SK-N-MC (cell line): ENCODE measurements at regions not wholly inside any gene's neighbourhood (a gene's known extent, or its start where the extent isn't known, plus 50 kb on each side); places are given as distances from the start of the nearest gene placed in this dataset.
"Not testable (repeated sequence)": the region's sequence is repeated elsewhere in the genome, so short reads cannot be mapped to it uniquely, and the experiment has no call there.

ENCODE experiments used
- DNase-seq: peaks from one replicate; pipeline ENCODE4 v3.0.0-alpha.2; 2011; ENCODE audit warnings: low read depth, low spot score
- H3K27ac ChIP-seq: fragments of 200-600 bp; sonication (generic); 2 replicates; pipeline ENCODE4 v1.5.1; 2016; ENCODE audit warnings: mixed run types
- H3K36me3 ChIP-seq: fragments of 200-600 bp; sonication (generic); 2 replicates; pipeline ENCODE4 v1.6.1; 2017; ENCODE audit warnings: antibody characterized with exemption, low read length, mixed read lengths; ENCODE audit not compliant: insufficient read depth
- H3K4me3 ChIP-seq: fragments of 200-600 bp; sonication (generic); 2 replicates; pipeline ENCODE4 v1.5.1; 2016
- H3K9ac ChIP-seq: fragments of 200-600 bp; sonication (generic); 2 replicates; pipeline ENCODE4 v1.8.0; 2017; ENCODE audit warnings: mixed run types, mixed read lengths; ENCODE audit not compliant: insufficient read length
- H3K9me3 ChIP-seq: fragments of 200-600 bp; sonication (generic); 2 replicates; pipeline ENCODE4 v1.6.1; 2017; ENCODE audit warnings: low read depth, mild to moderate bottlenecking, antibody characterized with exemption, low read length, moderate library complexity, mixed read lengths
- EZH2 ChIP-seq: fragments of 200-600 bp; sonication (generic); IDR thresholded peaks from one replicate; pipeline ENCODE4 v1.6.1; 2017; ENCODE audit warnings: antibody characterized with exemption
- FOXP2 ChIP-seq: optimal IDR thresholded peaks from 2 replicates; pipeline ENCODE3; 2011; ENCODE audit warnings: mild to moderate bottlenecking, moderate library complexity; ENCODE audit not compliant: insufficient read depth; ENCODE audit errors: extremely low read length, control extremely low read depth
- POLR2AphosphoS5 ChIP-seq: IDR thresholded peaks from 2 replicates; pipeline ENCODE4 v1.6.1; 2012; ENCODE audit warnings: mild to moderate bottlenecking, low read depth, low read length, borderline replicate concordance

GRCh38 chr9:30349526-30350513 lies 2034.6 kb upstream of the ACO1 start:
- no peak overlapping the region for H3K9ac ChIP-seq
- H3K4me3 ChIP-seq: no peak overlapping the region
- TF ChIP-seq EZH2 (no peak), POLR2AphosphoS5 (no peak), FOXP2 (no peak)
- DNase-seq: no peak
- H3K9me3 ChIP-seq: no peaks in the 10 kb centered on the region
- no peaks in the 10 kb centered on the region for H3K36me3 ChIP-seq
- H3K27ac ChIP-seq: no peak overlapping the region

DNA sequence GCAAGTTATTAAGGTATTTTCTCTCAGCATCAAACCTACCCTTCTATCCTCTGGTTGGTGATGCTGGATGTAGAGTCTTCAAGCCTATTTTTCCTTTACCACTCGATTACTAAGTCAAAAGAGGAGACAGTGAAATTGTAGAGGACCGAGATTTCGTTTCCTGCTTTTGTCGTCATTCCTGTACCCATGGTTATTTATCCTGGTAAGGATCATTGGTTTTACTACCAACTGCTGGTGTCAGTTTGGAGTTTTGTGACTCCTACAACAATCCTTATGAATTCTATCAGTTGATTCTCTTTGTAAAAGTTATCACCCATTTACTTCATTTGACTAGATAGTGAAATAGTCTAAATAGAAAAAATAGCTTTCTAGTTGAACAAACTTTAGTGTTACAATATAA lies 2028.2 kb upstream of the ACO1 start:
- TF ChIP-seq POLR2AphosphoS5 (no peak), EZH2 (no peak), FOXP2 (no peak)

GRCh38 chr9:30362373-30362772 lies 2022.1 kb upstream of the ACO1 start:
- TF ChIP-seq EZH2: no peak
- H3K4me3 ChIP-seq: no peak overlapping the region
- no peaks in the 10 kb centered on the region for H3K9me3 ChIP-seq
- no peak for DNase-seq
- no peaks in the 10 kb centered on the region for H3K36me3 ChIP-seq
- no peak overlapping the region for H3K27ac ChIP-seq
- H3K9ac ChIP-seq: no peak overlapping the region

More for the DNA sequence above, 2028.2 kb upstream of the ACO1 start:
- no peaks in the 10 kb centered on the region for H3K9me3 ChIP-seq
- no peak overlapping the region for H3K27ac ChIP-seq
- H3K36me3 ChIP-seq: no peaks in the 10 kb centered on the region
- no peak for DNase-seq
- H3K4me3 ChIP-seq: no peak overlapping the region
- no peak overlapping the region for H3K9ac ChIP-seq

DNA sequence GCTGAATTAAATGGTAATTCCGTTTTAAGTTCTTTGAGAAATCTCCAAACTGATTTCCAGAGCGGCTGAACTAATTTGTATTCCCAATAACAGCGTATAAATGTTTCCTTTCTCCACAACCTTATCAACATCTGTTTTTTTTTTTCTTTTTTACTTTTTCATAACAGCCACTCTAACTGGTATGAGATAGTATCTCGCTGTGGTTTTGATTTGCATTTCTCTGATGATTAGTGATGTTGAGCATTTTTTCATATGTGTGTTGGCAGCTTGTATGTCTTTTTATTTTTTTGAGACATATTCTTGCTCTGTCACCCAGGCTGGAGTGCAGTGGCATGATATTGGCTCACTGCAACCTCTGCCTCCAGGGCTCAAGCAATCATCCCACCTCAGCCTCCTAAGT lies 2018.3 kb upstream of the ACO1 start:
- H3K9ac ChIP-seq, H3K9me3 ChIP-seq, H3K36me3 ChIP-seq, H3K27ac ChIP-seq: not testable (repeated sequence)
- peak overlapping the region; percentile 29; the same call in 1 of the 2 replicates for H3K4me3 ChIP-seq
- peak; percentile 26 for DNase-seq

GRCh38 chr9:30382271-30382670 lies 2002.2 kb upstream of the ACO1 start:
- Histone ChIP-seq H3K27ac (no peak overlapping the region), H3K9me3 (no peaks in the 10 kb centered on the region)

GRCh38 chr9:30410273-30410672 lies 1974.2 kb upstream of the ACO1 start:
- H3K9ac ChIP-seq: no peak overlapping the region
- no peak overlapping the region for H3K27ac ChIP-seq
- no peak for DNase-seq
- H3K9me3 ChIP-seq: no peaks in the 10 kb centered on the region
- TF ChIP-seq POLR2AphosphoS5: no peak
- no peaks in the 10 kb centered on the region for H3K36me3 ChIP-seq
- H3K4me3 ChIP-seq: no peak overlapping the region

More at GRCh38 chr9:30382271-30382670, 2002.2 kb upstream of the ACO1 start:
- no peak for DNase-seq
- Histone ChIP-seq H3K4me3 (no peak overlapping the region), H3K9ac (no peak overlapping the region), H3K36me3 (no peaks in the 10 kb centered on the region)
- TF ChIP-seq FOXP2 (no peak), POLR2AphosphoS5 (no peak), EZH2 (no peak)

DNA sequence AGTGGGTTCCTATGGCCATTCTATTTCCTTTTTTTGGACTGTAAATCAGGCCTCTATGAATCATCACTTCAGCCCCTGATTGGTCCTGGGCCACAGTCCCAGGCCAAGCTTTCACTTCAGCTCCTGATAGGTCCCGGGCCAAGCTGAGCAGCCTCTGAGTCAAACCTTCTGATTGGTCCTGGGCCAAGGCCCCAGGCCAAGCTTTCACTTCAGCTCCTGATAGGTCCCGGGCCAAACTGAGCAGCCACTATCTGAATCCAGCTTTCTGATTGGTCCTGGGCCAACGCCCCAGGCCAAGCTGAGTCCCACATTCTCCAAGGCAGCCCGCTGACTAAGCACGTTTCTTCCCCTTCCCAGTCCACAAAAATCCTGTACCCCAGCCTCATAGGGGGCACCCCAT lies 1972.9 kb upstream of the ACO1 start:
- no peak overlapping the region for H3K4me3 ChIP-seq
- H3K9me3 ChIP-seq: no peaks in the 10 kb centered on the region
- H3K27ac ChIP-seq: no peak overlapping the region
- no peak for TF ChIP-seq FOXP2
- no peak for TF ChIP-seq POLR2AphosphoS5
- TF ChIP-seq EZH2: no peak
- no peak overlapping the region for H3K9ac ChIP-seq
- DNase-seq: no peak
- H3K36me3 ChIP-seq: no peaks in the 10 kb centered on the region

GRCh38 chr9:30459156-30459555 lies 1925.3 kb upstream of the ACO1 start:
- TF ChIP-seq EZH2 (no peak), FOXP2 (no peak), POLR2AphosphoS5 (no peak)
- no peaks in the 10 kb centered on the region for H3K36me3 ChIP-seq

GRCh38 chr9:30476826-30477225 lies 1907.6 kb upstream of the ACO1 start:
- TF ChIP-seq EZH2: no peak
- TF ChIP-seq POLR2AphosphoS5: no peak
- TF ChIP-seq FOXP2: no peak
- Histone ChIP-seq H3K9me3 (no peaks in the 10 kb centered on the region), H3K36me3 (no peaks in the 10 kb centered on the region), H3K27ac (no peak overlapping the region), H3K4me3 (no peak overlapping the region), H3K9ac (no peak overlapping the region)
- DNase-seq: no peak

More at GRCh38 chr9:30459156-30459555, 1925.3 kb upstream of the ACO1 start:
- H3K9me3 ChIP-seq: no peaks in the 10 kb centered on the region
- H3K27ac ChIP-seq: no peak overlapping the region
- DNase-seq: no peak
- H3K4me3 ChIP-seq: no peak overlapping the region
- no peak overlapping the region for H3K9ac ChIP-seq
